HEK293 (cell line): ENCODE measurements at regions not wholly inside any gene's neighbourhood (a gene's known extent, or its start where the extent isn't known, plus 50 kb on each side); places are given as distances from the start of the nearest gene placed in this dataset.

Experiments used
- CTCF ChIP-seq: fragments of 450-650 bp; formaldehyde crosslinking; IDR thresholded peaks from 2 replicates; pipeline ENCODE4 v1.5.1; 2016; ENCODE audit warnings: missing biosample characterization, missing genetic modification characterization
- IKZF3 ChIP-seq: fragments of 450-650 bp; IDR thresholded peaks from 2 replicates; pipeline ENCODE4 v1.5.0; 2018; ENCODE audit warnings: missing biosample characterization, mild to moderate bottlenecking, missing genetic modification characterization, moderate library complexity
- TRIM28 ChIP-seq: IDR thresholded peaks from 2 replicates; pipeline ENCODE4 v1.6.1; 2011; ENCODE audit warnings: low read length, control low read depth, borderline replicate concordance
- TSHZ1 ChIP-seq: fragments of 450-650 bp; formaldehyde crosslinking; IDR thresholded peaks from 2 replicates; pipeline ENCODE4 v1.5.1; 2016; ENCODE audit warnings: missing biosample characterization, missing genetic modification characterization, borderline replicate concordance
- YY1 ChIP-seq: fragments of 450-650 bp; formaldehyde crosslinking; IDR thresholded peaks from 2 replicates; pipeline ENCODE4 v1.5.1; 2018; ENCODE audit warnings: missing biosample characterization, missing genetic modification characterization
- ZBTB49 ChIP-seq: fragments of 450-650 bp; formaldehyde crosslinking; IDR thresholded peaks from 2 replicates; pipeline ENCODE4 v1.5.1; 2016; ENCODE audit warnings: missing biosample characterization, missing genetic modification characterization, low read depth
- ZNF132 ChIP-seq: fragments of 450-650 bp; formaldehyde crosslinking; IDR thresholded peaks from 2 replicates; pipeline ENCODE4 v1.5.1; 2017; ENCODE audit warnings: missing biosample characterization, missing genetic modification characterization, borderline replicate concordance
- ZNF221 ChIP-seq: fragments of 450-650 bp; formaldehyde crosslinking; IDR thresholded peaks from 2 replicates; pipeline ENCODE4 v1.5.1; 2017; ENCODE audit warnings: missing biosample characterization, missing genetic modification characterization, borderline replicate concordance
- ZNF24 ChIP-seq: fragments of 450-650 bp; formaldehyde crosslinking; IDR thresholded peaks from 2 replicates; pipeline ENCODE4 v1.5.1; 2016; ENCODE audit warnings: missing biosample characterization, missing genetic modification characterization
- ZNF280D ChIP-seq: fragments of 450-650 bp; formaldehyde crosslinking; IDR thresholded peaks from 2 replicates; pipeline ENCODE4 v1.5.1; 2016; ENCODE audit warnings: missing biosample characterization, missing genetic modification characterization
- ZNF398 ChIP-seq: fragments of 450-650 bp; formaldehyde crosslinking; IDR thresholded peaks from 2 replicates; pipeline ENCODE4 v1.5.1; 2017; ENCODE audit warnings: missing biosample characterization, missing genetic modification characterization
- ZNF433 ChIP-seq: fragments of 450-650 bp; formaldehyde crosslinking; IDR thresholded peaks from 2 replicates; pipeline ENCODE4 v1.5.1; 2016; ENCODE audit warnings: missing biosample characterization, missing genetic modification characterization, low read depth
- ZNF518A ChIP-seq: fragments of 450-650 bp; formaldehyde crosslinking; conservative IDR thresholded peaks from 2 replicates; pipeline ENCODE4 v1.5.1; 2016; ENCODE audit warnings: low read depth, missing biosample characterization, missing genetic modification characterization
- ZNF623 ChIP-seq: fragments of 450-650 bp; formaldehyde crosslinking; IDR thresholded peaks from 2 replicates; pipeline ENCODE4 v1.5.1; 2016; ENCODE audit warnings: missing biosample characterization, missing genetic modification characterization

GRCh38 chr2:129069875-129070594, 751.4 kb upstream of the HS6ST1 start:
- TF ChIP-seq CTCF (no peak), TSHZ1 (tag by site-specific recombination) (no peak), TRIM28 (no peak), YY1 (no peak), ZBTB49 (tag by site-specific recombination) (no peak), IKZF3 (tag by site-specific recombination) (no peak), ZNF433 (no peak), ZNF623 (tag by site-specific recombination) (no peak), ZNF24 (tag by site-specific recombination) (no peak), ZNF280D (tag by site-specific recombination) (no peak), ZNF132 (tag by site-specific recombination) (no peak), ZNF518A (tag by site-specific recombination) (no peak), ZNF398 (tag by site-specific recombination) (no peak), ZNF221 (tag by site-specific recombination) (no peak)
